GDM1 (cell line): ENCODE measurements at regions not wholly inside any gene's neighbourhood (a gene's known extent, or its start where the extent isn't known, plus 50 kb on each side); places are given as distances from the start of the nearest gene placed in this dataset.
"Not testable (repeated sequence)": the region's sequence is repeated elsewhere in the genome, so short reads cannot be mapped to it uniquely, and the experiment has no call there.

ENCODE experiments used
- DNase-seq: peaks from one replicate; lab custom pipeline; 2025; lab: John Stamatoyannopoulos, UW

- DNase-seq: peak; percentile 69
Observed at GRCh38 chr11:16605894-16606783, 132.3 kb upstream of the C11orf58 start.

DNA sequence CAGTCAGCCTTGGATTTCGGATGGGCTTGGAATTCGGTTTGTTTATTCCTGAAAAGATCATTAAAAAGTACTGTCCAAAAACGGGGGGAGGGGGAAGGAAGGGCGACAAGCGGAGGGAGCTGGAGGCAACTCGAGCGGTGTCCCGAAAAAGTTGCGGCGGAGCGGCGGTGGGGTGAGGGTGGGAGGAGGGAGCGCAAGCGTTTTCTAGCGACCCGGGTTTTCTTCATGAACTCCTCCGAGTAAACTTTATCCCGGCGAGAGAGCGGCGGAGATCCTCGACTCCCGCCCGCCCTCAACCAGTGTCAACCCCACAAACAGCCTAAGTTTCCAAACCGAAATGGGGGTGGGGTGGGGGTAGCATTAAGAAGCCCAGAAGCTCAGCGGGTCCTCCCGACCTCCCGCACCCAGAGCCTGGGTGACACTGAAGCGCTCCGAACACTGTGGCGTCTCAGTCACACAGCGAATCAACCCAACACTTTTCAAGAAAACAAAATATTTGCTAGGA lies 133.0 kb upstream of the C11orf58 start:
- DNase-seq: no peak

DNA sequence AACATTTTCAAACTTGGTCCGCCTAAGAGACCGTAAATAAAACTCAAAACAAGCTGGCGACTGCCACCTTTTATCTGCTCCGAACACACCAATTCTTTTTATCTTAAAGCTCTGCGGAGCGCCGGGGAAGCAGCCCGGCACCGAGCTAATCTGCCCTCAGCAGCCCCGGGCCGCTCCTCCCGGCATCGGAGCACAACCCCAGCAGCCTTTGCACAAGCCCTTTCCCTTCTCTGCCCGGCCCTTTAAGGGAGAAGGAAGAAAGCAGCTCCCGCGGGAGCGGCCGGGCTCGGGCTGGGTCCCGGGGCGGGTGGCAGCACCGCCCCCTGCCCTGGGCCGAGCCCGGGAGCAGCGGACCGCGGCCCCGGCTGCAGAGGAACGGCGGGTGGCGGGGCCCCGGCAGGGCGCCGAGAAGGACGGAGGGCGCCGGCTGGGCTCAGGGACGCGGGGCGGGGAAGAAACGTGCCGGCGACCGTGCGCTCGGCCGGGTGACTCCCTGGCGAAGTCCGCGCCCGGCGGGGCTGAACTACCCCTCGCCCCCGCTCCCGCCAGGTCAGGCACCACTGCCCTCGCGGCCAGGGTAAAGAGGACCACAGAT lies 133.6 kb upstream of the C11orf58 start:
- no peak for DNase-seq

DNA sequence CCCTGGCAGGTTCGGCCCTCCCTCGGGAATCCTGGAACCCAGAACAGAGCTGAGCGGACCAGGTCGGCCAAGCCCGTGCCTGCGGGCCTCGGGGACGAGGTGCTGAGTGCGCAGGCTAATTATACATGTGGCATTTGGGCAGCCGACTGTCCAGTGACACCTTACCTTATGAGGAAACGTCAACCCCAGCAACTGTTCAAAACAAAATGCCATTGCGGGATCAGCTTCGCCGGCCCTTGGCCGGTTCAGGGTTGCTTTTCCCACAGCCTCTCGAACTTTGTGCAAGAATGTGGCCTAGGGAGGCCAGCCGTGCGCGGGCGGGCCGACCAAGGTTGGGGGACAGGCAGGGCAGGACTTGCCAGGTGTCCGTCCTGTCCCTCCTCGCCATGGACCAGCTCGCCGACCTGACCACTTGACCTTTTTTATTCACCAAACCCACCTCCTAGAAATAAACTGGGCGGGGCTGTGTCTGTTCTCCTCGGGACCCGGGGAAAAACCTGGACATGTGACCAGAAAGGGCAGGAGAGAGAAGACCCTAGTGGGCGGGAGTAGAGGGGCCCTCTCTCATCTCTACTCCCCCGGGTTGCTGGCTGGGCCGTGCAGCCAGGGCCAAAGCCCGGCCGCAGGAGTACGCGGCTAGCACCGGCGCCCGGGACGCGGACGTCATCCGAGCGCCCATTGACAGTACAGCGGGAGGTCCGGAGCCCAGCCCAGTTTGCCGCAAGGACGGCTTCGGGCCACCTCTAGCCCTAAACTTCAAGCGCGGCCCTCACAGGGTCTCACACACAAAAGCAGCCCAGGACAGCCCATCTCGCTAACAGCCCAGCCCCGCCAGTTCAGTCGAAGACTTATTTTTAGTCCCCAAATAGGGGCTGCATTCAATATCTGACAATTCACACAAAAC lies 134.3 kb upstream of the C11orf58 start:
- DNase-seq: no peak

GRCh38 chr11:16603245-16603644 lies 135.2 kb upstream of the C11orf58 start:
- DNase-seq: no peak

GRCh38 chr11:16598906-16599305 lies 139.5 kb upstream of the C11orf58 start:
- no peak for DNase-seq

DNA sequence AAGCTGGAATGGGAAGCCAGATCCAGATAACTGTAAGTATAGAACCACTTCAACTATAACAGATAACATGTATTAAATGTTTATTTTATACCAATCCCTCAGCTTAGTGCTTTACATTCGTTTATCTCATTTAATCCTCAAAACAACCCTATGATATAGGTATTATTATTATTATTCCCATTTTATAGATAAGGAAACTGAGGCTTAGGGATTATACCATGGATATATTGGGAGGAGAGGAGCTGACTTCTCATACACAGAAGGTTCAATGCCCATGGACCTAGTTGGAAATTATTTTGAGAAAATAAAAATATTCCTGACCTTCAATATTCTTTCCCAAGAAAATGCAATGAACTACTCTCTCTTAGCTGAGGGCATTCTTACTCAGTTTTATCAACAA lies 140.4 kb upstream of the C11orf58 start:
- DNase-seq: no peak

DNA sequence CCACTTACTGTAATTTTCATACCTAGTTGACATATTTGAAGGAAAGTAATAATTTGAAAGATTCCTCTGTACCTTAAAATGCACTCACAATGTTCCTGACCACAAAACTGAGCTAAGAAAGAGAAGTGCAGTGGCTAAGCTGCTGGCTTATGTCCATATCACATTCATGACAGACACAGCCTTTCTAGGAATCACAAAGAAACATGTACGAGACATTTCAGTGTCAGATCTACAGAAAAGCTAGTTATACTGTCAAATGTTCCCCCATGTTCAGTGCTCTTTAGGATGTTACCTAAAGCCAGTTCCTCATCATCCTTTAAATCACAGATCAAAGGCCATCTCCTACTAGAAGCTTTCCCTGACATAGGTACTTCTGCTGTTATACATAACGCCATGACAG lies 142.2 kb upstream of the C11orf58 start:
- no peak for DNase-seq

GRCh38 chr11:16591157-16591556 lies 147.3 kb upstream of the C11orf58 start:
- DNase-seq: no peak

DNA sequence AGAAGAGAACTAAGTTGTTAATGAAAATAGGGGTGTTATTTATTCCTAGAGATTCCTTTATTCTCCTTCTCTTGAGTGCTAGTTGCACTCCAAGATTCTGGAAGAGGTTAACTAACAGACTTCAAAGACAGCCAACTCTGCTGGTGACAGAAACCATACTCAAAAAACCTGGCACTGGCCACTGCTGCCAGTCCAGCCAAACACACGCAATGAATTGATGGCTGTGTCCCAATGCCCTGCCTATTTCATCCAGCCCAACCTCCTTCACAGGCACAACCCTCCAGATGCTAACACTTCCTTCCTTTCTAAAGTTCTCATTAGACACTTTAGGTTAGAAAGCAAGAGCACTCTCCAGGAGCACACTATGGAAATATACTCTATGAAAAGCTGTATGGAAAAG lies 150.8 kb upstream of the C11orf58 start:
- no peak for DNase-seq

- no peak for DNase-seq
Observed at GRCh38 chr11:16584569-16584968, 153.9 kb upstream of the C11orf58 start.

DNA sequence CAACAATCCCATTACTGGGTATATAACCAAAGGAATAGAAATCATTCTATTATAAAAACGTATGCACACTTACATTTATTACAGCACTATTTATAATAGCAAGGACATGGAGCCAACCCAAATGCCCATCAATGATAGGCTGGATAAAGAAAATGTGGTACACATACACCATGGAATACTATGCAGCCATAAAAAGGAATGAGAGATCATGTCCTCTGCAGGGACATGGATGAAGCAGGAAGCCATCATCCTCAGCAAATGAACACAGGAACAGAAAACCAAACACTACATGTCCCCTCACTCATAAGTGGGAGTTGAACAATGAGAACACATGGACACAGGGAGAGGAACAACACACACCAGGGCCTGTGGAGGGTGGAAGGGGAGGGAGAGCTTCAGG lies 157.4 kb upstream of the C11orf58 start:
- not testable (repeated sequence) for DNase-seq

GRCh38 chr11:16577490-16577889 lies 161.0 kb upstream of the C11orf58 start:
- no peak for DNase-seq

DNA sequence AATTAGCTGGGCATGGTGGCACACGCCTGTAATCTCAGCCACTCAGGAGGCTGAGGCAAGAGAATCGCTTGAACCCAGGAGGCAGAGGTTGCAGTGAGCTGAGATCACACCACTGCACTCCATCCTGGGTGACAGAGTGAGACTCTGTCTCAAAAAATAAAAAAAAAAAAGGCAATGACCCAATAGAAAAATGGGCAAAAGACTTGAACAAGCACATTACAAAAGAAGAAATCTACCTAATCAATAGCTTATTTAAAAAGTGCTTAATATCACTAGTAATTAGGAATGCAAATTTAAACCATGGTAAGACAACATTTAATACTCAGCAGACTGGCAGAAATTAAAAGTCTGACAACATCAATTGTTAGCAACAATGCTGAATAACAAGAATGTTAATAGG lies 163.6 kb upstream of the C11orf58 start:
- DNase-seq: not testable (repeated sequence)

DNA sequence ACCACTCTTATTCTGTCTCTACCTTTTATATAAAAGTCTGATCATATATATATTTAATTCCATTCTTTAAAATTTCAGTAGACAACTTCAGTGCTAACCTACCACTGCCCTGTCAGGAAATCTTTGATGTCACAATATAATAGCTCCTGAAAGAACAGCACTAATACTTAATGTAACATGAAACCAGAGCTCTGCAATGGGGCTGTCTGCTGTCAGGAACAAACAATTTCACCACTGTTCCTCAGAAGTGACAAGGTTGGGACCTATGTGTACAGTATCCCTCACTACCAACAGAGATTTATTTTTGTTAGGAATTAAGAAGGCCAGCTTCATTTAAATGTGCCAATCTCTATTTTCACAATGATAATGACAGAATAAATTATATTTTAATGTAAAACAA lies 165.5 kb upstream of the C11orf58 start:
- DNase-seq: no peak

GRCh38 chr11:16561150-16561549 lies 177.3 kb upstream of the C11orf58 start:
- no peak for DNase-seq

DNA sequence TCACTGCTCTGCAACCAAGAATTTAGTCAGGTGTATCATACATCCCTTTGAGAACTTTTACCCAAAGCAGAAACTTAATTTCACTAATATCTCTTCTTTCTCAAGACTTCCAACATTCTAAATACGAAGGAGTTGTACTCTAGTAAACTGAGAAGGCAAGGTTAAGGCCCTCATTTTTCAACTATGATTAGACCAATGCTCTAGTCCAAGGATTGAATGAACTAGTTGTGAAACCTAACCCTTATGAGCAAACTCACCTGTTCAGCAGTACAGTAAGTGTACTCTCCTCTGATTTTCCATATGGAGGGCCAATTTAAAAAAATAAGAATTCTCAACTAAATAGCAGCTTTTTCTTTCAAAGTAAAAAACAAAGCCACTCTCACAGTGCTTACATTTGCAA lies 180.0 kb upstream of the C11orf58 start:
- no peak for DNase-seq

- no peak for DNase-seq
Observed at GRCh38 chr11:16555956-16556355, 182.5 kb upstream of the C11orf58 start.

- no peak for DNase-seq
Observed at GRCh38 chr11:16554361-16554760, 184.1 kb upstream of the C11orf58 start.

GRCh38 chr11:16547879-16548278 lies 190.6 kb upstream of the C11orf58 start:
- DNase-seq: no peak

- no peak for DNase-seq
Observed at GRCh38 chr11:16543642-16544041, 187.3 kb upstream of the SOX6 start.

DNA sequence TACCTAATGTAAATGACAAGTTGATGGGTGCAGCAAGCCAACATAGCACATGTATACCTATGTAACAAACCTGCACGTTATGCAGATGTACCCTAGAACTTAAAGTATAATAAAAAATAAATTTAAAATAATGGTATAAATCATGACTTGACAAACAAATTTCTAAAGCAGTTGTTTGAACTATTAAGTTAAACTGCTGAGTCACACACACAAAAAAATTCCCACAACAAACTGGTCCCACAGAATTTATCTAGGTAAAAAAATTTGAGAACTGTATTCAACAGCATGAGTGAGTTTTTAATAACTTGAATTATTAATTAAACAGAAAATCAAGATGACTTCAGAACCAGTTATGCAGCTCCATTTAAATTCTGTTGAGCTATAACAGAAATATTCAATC lies 186.0 kb upstream of the SOX6 start:
- no peak for DNase-seq
